ENCODE measurements at regions not wholly inside any gene's neighbourhood (a gene's known extent, or its start where the extent isn't known, plus 50 kb on each side); places are given as distances from the start of the nearest gene placed in this dataset.

- H3K36me3 ChIP-seq (ENCODE audit: control insufficient read depth in 2 of 4, insufficient read depth in 4 of 4, low read length in 3 of 4), result no peaks in the 10 kb centered on the region
- TF ChIP-seq SIN3A (conservative IDR thresholded peaks at IDR 0.05 in 1 of 2, IDR thresholded peaks at IDR 0.05 in 1 of 2; ENCODE audit: low read depth in 1 of 2, low read length in 2 of 2) (no peak), KDM1A (IDR thresholded peaks at IDR 0.05; ENCODE audit: borderline replicate concordance, low read length) (no peak), RBBP5 (IDR thresholded peaks at IDR 0.05; ENCODE audit: borderline replicate concordance, low read depth, low read length) (no peak), GTF2F1 (IDR thresholded peaks at IDR 0.05; ENCODE audit: borderline replicate concordance, low read depth, low read length) (no peak), ASH2L (IDR thresholded peaks at IDR 0.05; ENCODE audit: low read length) (no peak), EP300 (IDR thresholded peaks at IDR 0.05; ENCODE audit: borderline replicate concordance in 1 of 2, low read depth in 2 of 2, low read length in 2 of 2) (no peak), ZNF274 (IDR thresholded peaks at IDR 0.05; ENCODE audit: borderline replicate concordance, extremely low read depth, low read length) (no peak), FOSL1 (IDR thresholded peaks at IDR 0.05; ENCODE audit: insufficient read depth, low read depth, low read length) (no peak), HDAC2 (IDR thresholded peaks at IDR 0.05; ENCODE audit: borderline replicate concordance in 1 of 2, low read depth in 2 of 2, low read length in 2 of 2) (no peak)
- H3K56ac ChIP-seq (replicated peaks; ENCODE audit: insufficient read length, low read depth, low read length), result no peak overlapping the region
- H3K79me1 ChIP-seq (ENCODE audit: low read depth, low read length), result no peaks in the 10 kb centered on the region
- no peaks in the 10 kb centered on the region for H3K27me3 ChIP-seq (replicated peaks in 1 of 4; ENCODE audit: control insufficient read depth in 3 of 4, extremely low read depth in 1 of 4, insufficient read depth in 3 of 4, low read length in 3 of 4)
- H2AK5ac ChIP-seq (ENCODE audit: low read depth, low read length), result no peak overlapping the region
- H3K27ac ChIP-seq (ENCODE audit: low read depth, low read length), result no peak overlapping the region
- H3K9me3 ChIP-seq (ENCODE audit: insufficient read depth in 2 of 2, low read depth in 1 of 2, low read length in 1 of 2), result no peaks in the 10 kb centered on the region
- DNase-seq (ENCODE audit: low read depth in 1 of 2, low spot score in 2 of 2), result no peak
- no peak overlapping the region for H3K18ac ChIP-seq (ENCODE audit: extremely low read depth, low read length)
- no peak overlapping the region for H2BK15ac ChIP-seq (ENCODE audit: low read length)
- ChIA-PET CTCF (ENCODE audit: partially characterized antibody) (no interaction called here), POLR2A (ENCODE audit: partially characterized antibody) (no interaction called here)
- H4K8ac ChIP-seq (ENCODE audit: extremely low read depth, insufficient read depth, low read length), result no peak overlapping the region
- no peak overlapping the region for H4K5ac ChIP-seq (ENCODE audit: insufficient read length, low read depth, low read length)
- no peak overlapping the region for H3K4me2 ChIP-seq (ENCODE audit: insufficient read depth in 1 of 2, low read depth in 2 of 2, low read length in 2 of 2)
- H4K20me1 ChIP-seq (replicated peaks in 1 of 2; ENCODE audit: control insufficient read depth in 1 of 2, insufficient read depth in 2 of 2, low read length in 2 of 2), result no peaks in the 10 kb centered on the region
- no peak overlapping the region for H3K23ac ChIP-seq (ENCODE audit: insufficient read length)
- H3K23me2 ChIP-seq (ENCODE audit: low read depth, low read length), result no peaks in the 10 kb centered on the region
- peaks cover 0 to 4% (median under 1%) of the 10 kb centered on the region in 4 experiments; a peak in 2 of 7 replicates for H3K4me1 ChIP-seq (replicated peaks in 1 of 4; ENCODE audit: control insufficient read depth in 3 of 4, insufficient read depth in 4 of 4, low read length in 3 of 4)
- WGBS, 2 experiments (ENCODE audit: extremely low coverage in 1 of 2, insufficient coverage in 1 of 2, insufficient read length in 1 of 2, insufficient replicate concordance in 2 of 2, low coverage in 1 of 2, low lambda C conversion rate in 2 of 2, missing lambda C conversion rate in 1 of 2), result 88% methylated on average over 5 of the region's 5 CpGs; no CpG with 5 or more reads in 1 of the 2 experiments
- H3K9ac ChIP-seq (replicated peaks in 1 of 4; ENCODE audit: extremely low read depth in 1 of 4, low read depth in 3 of 4, low read length in 3 of 4), result no peak overlapping the region
- H4K91ac ChIP-seq (replicated peaks; ENCODE audit: insufficient read length, low read length), result no peak overlapping the region
- H2AFZ ChIP-seq (ENCODE audit: low read length), result no peak overlapping the region
- H2BK5ac ChIP-seq (ENCODE audit: low read depth, low read length), result no peak overlapping the region
- no peak overlapping the region for H2BK120ac ChIP-seq (replicated peaks; ENCODE audit: low read depth, low read length)
- H3K4me3 ChIP-seq (ENCODE audit: extremely low read depth in 1 of 4, insufficient read depth in 2 of 4, low read depth in 3 of 4, low read length in 4 of 4), result no peak overlapping the region
- no peak overlapping the region for H3K4ac ChIP-seq (replicated peaks; ENCODE audit: insufficient read length, low read depth, low read length)
- H3K79me2 ChIP-seq (ENCODE audit: control insufficient read depth in 1 of 2, insufficient read depth in 2 of 2, low read length in 2 of 2), result no peaks in the 10 kb centered on the region
- H2BK12ac ChIP-seq (ENCODE audit: low read depth, low read length), result no peak overlapping the region
- no peak for FAIRE-seq
- H2BK20ac ChIP-seq (ENCODE audit: low read length), result no peak overlapping the region
- no peak overlapping the region for H3K14ac ChIP-seq (ENCODE audit: insufficient read length)
Measured at GRCh38 chr6:19303383-19303782, 533.8 kb upstream of the ID4 start.

Data from H1 (cell line).